GM18858 (cell line): ENCODE measurements at regions not wholly inside any gene's neighbourhood (a gene's known extent, or its start where the extent isn't known, plus 50 kb on each side); places are given as distances from the start of the nearest gene placed in this dataset.

Experiments
- ATAC-seq: cut with Tn5 transposase; IDR thresholded peaks from one replicate; pipeline ENCODE4 v1.9.1; 2021; ENCODE audit not compliant: unreplicated experiment

GRCh38 chr11:45036010-45036409 is 85.3 kb upstream of the TP53I11 start:
- no peak for ATAC-seq

DNA sequence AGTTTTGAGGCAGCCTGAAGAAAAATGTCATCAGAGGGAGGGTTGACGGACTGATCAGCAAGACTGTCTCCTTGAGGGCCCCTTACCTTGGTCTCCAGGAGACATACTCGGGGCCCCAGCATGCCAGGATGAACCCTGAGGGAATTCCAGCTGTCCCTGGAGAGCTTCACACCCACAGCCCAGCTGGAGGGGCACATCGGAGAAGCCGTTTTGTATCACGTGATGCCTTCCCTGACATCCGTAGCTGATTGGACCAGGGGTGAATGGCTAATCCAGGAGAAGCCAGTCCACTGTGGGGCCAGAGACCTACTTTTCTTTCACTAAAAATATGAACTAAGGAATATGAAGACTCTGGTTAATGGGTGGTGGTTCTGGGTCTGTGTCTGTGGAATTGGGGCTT is 86.0 kb upstream of the TP53I11 start:
- no peak for ATAC-seq

DNA sequence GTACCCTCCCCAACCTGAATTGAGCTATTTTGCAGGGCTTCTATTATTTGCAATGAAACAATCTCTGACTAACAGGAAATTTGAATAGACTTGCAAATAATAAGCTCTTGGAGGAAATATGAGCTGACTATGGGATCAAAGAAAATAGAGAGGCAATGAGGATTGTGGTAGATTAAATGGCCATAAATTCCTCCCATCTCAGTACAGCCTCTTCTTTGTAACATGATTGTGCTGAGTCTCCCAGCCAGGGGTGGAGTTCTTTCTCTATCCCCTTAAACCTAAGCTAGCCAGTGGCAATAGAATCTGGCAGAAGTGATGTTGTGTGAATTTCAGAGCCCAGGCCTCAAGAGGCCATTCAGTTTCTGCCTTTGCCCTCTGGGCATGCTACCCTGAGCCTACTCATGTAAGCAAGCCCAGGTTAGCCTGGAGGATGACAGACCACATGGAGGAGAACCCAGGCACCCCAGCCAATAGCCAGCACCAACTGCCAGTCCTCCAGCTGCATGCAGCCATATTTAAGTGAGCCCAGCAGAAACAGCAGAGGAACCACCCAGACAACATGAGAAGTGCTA is 86.8 kb upstream of the TP53I11 start:
- no peak for ATAC-seq

DNA sequence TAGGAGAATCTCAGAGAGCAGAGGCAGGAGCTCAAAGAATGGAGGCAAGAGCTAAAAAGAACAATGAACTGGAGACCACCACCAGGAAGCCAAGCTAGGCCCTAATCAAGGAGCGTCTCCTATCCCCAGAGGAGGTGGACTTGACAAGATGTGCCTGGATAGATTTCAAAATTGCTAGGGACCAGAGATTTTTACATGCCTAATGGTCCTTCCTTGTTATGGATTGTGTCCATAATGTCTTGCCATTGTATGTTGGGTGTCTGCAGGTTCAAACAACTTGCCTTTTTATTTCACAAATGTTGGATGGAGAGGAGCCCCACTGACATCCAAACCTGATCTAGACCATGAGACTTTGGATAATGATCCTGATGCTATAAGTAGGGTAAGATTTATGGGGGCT is 88.2 kb upstream of the TP53I11 start:
- ATAC-seq = no peak

GRCh38 chr11:45041596-45041995 is 90.9 kb upstream of the TP53I11 start:
- no peak for ATAC-seq

GRCh38 chr11:45042560-45042959 is 91.9 kb upstream of the TP53I11 start:
- no peak for ATAC-seq

- ATAC-seq = no peak
Measured at GRCh38 chr11:45043755-45044475, 93.2 kb upstream of the TP53I11 start.

DNA sequence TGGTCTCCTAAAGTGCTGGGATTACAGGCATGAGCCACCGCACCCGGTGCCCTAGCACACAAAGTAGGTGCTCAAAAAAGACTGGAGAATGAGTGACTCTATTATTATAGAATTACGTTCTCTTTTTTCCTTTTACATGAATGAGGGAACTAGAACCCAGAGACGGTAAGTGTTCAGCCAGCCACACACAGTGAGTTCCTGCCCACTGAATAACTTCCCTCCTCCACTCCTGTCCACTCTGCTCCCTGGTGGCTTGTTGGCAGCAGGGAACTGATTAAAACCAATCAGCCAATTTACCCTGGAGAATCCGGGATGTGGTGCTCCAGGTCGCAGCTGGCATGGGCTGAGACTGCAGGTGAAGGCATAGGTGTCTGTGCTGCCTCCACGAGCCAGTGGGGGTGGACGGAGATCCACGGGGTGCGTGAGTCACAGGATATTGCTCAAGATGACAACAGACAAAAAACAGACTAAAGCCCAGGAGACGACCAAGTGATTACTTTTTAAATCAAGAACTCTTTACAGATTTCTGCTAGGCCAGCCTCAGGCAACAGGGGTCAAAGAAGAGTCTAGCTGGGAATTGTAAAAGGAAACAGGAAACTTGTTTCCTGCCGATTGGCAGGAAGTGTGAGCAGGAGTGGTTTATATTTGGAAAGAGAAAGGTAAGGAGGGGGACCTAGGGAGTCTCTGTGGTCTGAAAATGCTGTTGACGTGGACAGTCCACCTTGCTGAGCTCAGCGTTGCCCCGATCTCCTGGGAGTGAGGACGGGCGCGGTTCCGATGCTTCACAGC is 95.2 kb upstream of the TP53I11 start:
- no peak for ATAC-seq

- no peak for ATAC-seq
Measured at GRCh38 chr11:45048313-45048841, 97.7 kb upstream of the TP53I11 start.

- ATAC-seq = no peak
Measured at GRCh38 chr11:45048870-45049691, 97.4 kb upstream of the PRDM11 start.

GRCh38 chr11:45050111-45050510 is 96.3 kb upstream of the PRDM11 start:
- no peak for ATAC-seq

DNA sequence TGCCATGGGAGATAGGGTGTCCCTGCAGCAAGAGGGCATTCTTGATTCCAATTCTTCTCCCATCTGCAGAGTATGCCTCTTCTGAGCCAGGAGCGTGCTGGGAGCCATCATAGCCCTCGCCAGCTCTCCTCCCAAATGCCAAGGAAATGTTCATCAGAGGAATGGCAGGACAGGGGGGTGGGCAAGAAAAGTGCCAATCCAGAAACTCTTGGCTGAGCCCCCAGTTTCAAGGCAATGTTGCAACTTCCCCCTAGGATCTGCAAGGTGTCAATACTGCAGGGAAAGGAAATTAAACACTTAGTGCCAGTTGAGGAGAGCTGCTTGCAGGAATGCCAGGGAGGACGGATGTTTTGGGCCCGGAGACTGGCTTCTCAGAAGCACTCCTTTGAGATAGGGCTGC is 94.8 kb upstream of the PRDM11 start:
- no peak for ATAC-seq

DNA sequence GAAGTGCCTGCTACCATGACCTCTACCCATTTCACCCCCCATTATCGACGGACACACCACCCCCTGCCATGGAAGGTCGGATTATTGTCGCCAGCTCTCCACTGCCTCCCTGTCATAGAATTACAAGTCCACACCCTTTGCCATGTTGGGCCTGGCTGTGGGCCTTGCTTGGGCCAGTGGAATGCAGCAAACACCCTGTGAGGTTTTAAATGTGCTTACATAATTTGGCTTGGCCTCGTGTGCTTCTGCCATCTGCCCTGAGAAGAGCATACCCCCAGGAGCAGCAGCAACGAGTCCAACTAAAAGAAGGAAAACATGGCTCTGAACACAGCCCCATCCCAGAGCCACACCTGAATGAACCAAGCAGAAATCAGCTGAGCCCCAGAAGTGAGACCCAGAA is 94.1 kb upstream of the PRDM11 start:
- ATAC-seq = no peak

DNA sequence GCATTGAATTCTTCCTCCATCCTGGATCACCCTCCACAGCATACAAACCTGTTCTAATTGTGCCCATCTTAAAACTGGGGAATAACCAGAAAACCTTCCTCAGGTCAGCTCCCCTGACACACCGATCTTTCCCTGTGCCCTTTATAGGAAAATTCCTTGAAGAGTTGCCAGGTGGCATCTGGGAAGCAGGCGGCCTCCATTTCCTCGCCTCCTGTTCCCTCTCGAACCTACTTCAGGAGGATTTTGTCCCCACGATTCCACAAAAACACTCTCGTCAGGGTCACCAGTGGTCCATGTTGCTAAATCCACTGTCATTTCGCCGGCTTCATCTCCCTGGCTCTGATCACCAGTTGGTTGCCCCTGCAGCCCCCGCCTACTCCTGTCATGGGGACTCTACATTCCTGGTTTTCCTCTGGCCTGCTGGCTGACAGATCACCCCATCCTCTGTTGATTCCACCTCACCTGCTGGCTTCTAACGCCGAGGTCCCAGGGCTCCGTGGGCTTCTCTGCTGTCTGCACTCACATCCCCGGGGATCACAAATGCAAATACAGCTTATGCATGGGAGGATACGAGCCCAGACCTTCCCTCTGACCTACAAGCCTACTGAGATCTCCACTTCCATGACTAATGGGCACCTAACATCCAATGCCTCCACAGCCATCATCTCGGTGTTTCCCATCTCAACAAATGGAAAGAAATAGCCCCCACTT is 92.5 kb upstream of the PRDM11 start:
- ATAC-seq = no peak

- ATAC-seq = no peak
Measured at GRCh38 chr11:45054956-45055355, 91.5 kb upstream of the PRDM11 start.

DNA sequence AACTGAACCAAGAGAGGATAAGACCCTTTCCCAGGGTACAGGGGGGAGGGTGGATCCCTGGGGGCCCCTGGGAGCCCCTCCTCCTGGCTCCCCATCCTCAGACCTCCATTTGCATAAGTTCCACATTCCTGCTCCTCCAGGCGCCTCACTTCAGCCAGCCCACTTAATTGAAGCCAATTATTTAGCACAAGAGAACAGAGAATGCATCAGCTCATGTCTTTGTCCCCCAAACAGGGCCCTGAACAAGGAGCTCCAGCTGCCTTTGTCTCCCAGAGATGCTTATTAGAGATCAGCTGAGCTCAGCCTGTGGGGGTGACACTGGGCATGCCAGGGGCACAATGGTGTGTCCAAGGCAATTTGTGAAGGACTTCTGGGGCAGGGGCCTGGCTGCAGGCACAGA is 89.9 kb upstream of the PRDM11 start:
- ATAC-seq = no peak

DNA sequence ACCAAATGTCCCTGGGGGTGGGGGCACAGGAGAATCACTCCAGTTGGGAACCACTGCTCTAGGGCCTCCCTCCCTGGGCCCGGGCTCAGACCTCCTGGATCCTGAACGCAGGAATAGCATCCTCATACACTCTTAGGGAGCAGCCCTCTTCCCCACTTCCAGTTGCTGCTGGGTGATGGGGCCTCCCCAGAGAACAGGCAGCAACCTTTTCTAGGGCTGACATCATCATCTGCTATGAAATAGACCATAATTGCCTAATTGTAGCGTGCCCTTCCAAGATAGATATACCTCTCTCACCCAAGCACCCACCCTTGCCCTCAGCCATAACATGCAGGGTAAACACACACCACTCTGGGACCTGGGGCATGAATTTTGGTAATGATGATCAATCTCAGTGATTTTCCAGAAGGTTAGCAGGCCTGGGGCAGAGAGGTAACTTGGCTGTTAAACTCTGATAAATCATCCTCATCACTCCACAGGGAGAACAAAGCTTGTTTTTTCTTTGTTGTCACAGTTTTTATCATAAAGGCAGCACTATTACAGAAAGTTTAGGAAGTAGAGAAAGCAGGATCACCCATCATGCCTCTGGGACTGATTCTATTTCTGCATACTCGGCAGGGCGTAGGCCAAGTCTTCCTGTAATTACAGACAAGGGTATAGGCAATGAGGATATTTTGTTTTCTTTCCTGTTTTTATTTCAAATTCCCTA is 88.3 kb upstream of the PRDM11 start:
- no peak for ATAC-seq

DNA sequence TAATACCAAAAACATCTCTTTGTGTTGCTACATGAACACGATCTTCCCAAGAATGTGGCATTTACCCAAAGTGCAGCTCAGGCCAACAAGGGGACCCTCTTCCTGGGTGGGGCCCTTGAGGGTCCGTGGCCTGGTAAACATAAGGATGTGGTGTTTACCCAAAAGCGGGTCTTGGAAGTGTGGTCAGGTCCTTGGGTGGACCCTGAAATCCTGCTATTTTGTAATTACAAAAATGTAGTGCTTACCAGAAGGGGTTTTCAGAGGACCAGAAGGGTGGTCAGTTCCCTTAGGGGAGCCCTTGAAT is 87.8 kb upstream of the PRDM11 start:
- ATAC-seq = no peak

GRCh38 chr11:45060707-45061106 is 85.7 kb upstream of the PRDM11 start:
- ATAC-seq = no peak

DNA sequence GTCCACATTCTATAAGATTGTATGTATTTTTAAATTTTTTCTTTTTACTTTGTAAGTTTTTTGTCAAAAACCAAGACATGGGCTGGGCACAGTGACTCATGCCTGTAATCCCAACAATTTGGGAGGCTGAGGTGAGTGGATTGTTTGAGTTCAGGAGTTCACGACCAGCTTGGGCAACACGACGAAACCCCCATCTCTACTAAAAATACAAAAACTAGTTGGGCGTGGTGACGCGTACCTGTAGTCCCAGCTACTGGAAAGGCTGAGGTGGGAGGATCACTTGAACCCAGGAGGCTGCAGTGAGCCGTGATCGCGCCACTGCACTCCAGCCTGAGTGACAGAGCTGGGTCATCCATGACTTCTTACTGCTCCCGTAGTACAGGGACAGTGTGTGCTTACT is 84.8 kb upstream of the PRDM11 start:
- no peak for ATAC-seq
